Peyer's patch (tissue), 4 donors: ENCODE measurements at regions not wholly inside any gene's neighbourhood (a gene's known extent, or its start where the extent isn't known, plus 50 kb on each side); places are given as distances from the start of the nearest gene placed in this dataset.

Experiments used
- POLR2A ChIP-seq, 2 donors: fragments of 450-650 bp; IDR thresholded peaks; one replicate each; pipeline ENCODE4 v1.5.1; 2017; ENCODE audit warnings: antibody characterized with exemption in 2 of 2, mild to moderate bottlenecking in 2 of 2, moderate library complexity in 2 of 2
- TF ChIP-seq, protein P1 (sequence below), 6 experiments: fragments of 450-650 bp in 4 of 6; fragments of 200-600 bp in 2 of 6; sonication (generic) in 1 of 6; IDR thresholded peaks; one replicate each; pipeline ENCODE4 v1.5.1; 2017 to 2019; ENCODE audit warnings: antibody characterized with exemption in 6 of 6, mild to moderate bottlenecking in 3 of 6, moderate library complexity in 1 of 6

DNA sequence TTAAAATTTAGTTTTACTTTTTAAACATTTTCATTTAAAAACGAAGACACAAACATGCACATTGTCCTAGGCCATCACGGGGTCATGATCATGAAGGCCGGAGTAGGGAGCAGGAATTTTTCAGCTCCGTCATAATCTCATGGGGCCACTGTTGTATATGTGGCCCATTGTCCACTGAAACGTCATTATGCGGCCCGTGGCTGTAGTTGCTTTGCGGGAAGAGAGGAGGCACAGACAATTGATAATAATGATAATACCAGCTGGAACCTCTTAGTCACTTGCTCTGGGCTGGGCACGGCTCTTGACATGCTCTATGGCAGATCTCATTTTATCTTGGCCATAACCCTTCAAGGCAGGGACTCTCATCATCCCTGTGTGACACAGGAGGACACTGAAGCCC lies 56.5 kb upstream of the FNDC1 start:
- TF ChIP-seq, protein P1, sequence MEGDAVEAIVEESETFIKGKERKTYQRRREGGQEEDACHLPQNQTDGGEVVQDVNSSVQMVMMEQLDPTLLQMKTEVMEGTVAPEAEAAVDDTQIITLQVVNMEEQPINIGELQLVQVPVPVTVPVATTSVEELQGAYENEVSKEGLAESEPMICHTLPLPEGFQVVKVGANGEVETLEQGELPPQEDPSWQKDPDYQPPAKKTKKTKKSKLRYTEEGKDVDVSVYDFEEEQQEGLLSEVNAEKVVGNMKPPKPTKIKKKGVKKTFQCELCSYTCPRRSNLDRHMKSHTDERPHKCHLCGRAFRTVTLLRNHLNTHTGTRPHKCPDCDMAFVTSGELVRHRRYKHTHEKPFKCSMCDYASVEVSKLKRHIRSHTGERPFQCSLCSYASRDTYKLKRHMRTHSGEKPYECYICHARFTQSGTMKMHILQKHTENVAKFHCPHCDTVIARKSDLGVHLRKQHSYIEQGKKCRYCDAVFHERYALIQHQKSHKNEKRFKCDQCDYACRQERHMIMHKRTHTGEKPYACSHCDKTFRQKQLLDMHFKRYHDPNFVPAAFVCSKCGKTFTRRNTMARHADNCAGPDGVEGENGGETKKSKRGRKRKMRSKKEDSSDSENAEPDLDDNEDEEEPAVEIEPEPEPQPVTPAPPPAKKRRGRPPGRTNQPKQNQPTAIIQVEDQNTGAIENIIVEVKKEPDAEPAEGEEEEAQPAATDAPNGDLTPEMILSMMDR (IDR thresholded peaks at IDR 0.05), result no peak
- TF ChIP-seq POLR2A (IDR thresholded peaks at IDR 0.05), result no peak
